Astrocyte (in vitro differentiated cells and primary cell): ENCODE measurements at regions not wholly inside any gene's neighbourhood (a gene's known extent, or its start where the extent isn't known, plus 50 kb on each side); places are given as distances from the start of the nearest gene placed in this dataset.

Experiments used
- CTCF ChIP-seq: IDR thresholded peaks from 2 replicates; pipeline ENCODE4 v1.5.1; 2011; ENCODE audit warnings: low read depth, mild to moderate bottlenecking, inconsistent platforms, low read length, moderate library complexity; ENCODE audit not compliant: insufficient read depth
- EZH2 ChIP-seq: IDR thresholded peaks from 2 replicates; pipeline ENCODE4 v1.6.1; 2012; ENCODE audit warnings: mild to moderate bottlenecking, low read length, inconsistent platforms; ENCODE audit not compliant: insufficient read depth

DNA sequence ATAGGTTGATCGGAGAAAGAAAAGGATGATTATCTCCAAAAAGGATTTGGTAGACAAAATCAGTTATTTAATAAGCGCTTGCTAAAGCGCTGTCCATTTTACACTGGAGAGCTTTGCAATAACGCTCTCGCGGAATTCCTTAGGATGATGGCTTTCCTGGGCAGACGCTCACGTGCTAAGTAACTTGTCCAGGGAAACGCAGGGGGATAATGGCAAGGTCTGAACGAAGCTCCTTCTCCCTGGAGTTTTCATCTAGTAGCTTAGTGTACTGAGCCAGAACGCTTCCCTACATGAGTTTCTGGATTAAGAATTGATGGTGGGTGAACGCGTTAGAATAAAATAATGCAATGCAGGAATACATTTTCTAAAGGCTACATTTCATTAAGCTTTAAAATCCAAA lies 739.5 kb upstream of the SALL3 start:
- TF ChIP-seq EZH2 (no peak), CTCF (no peak)
